ENCODE measurements at regions not wholly inside any gene's neighbourhood (a gene's known extent, or its start where the extent isn't known, plus 50 kb on each side); places are given as distances from the start of the nearest gene placed in this dataset.

GRCh38 chr1:239744851-239745250, 346.8 kb upstream of the FMN2 start:
- H3K27me3 ChIP-seq = no peaks in the 10 kb centered on the region
- no peaks in the 10 kb centered on the region for H3K4me1 ChIP-seq
- H3K9me3 ChIP-seq = no peaks in the 10 kb centered on the region
- no peak overlapping the region for H3K4me3 ChIP-seq
- no peak for TF ChIP-seq POLR2A (IDR thresholded peaks at IDR 0.05)
- TF ChIP-seq, protein P1, sequence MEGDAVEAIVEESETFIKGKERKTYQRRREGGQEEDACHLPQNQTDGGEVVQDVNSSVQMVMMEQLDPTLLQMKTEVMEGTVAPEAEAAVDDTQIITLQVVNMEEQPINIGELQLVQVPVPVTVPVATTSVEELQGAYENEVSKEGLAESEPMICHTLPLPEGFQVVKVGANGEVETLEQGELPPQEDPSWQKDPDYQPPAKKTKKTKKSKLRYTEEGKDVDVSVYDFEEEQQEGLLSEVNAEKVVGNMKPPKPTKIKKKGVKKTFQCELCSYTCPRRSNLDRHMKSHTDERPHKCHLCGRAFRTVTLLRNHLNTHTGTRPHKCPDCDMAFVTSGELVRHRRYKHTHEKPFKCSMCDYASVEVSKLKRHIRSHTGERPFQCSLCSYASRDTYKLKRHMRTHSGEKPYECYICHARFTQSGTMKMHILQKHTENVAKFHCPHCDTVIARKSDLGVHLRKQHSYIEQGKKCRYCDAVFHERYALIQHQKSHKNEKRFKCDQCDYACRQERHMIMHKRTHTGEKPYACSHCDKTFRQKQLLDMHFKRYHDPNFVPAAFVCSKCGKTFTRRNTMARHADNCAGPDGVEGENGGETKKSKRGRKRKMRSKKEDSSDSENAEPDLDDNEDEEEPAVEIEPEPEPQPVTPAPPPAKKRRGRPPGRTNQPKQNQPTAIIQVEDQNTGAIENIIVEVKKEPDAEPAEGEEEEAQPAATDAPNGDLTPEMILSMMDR (IDR thresholded peaks at IDR 0.05) = no peak
- H3K27ac ChIP-seq = no peak overlapping the region
- DNase-seq = no peak
- no peaks in the 10 kb centered on the region for H3K36me3 ChIP-seq

GRCh38 chr1:239755107-239755912, 336.4 kb upstream of the FMN2 start:
- H3K9me3 ChIP-seq = no peaks in the 10 kb centered on the region
- H3K27me3 ChIP-seq = no peaks in the 10 kb centered on the region
- H3K36me3 ChIP-seq = no peaks in the 10 kb centered on the region
- DNase-seq = no peak
- H3K4me1 ChIP-seq = no peaks in the 10 kb centered on the region
- no peak overlapping the region for H3K27ac ChIP-seq
- no peak overlapping the region for H3K4me3 ChIP-seq
- no peak for TF ChIP-seq POLR2A (IDR thresholded peaks at IDR 0.05)
- TF ChIP-seq, protein P1 (IDR thresholded peaks at IDR 0.05) = no peak

- no peak overlapping the region for H3K4me3 ChIP-seq
- H3K36me3 ChIP-seq = no peaks in the 10 kb centered on the region
- H3K9me3 ChIP-seq = no peaks in the 10 kb centered on the region
- no peaks in the 10 kb centered on the region for H3K27me3 ChIP-seq
- no peak for TF ChIP-seq POLR2A (IDR thresholded peaks at IDR 0.05)
- TF ChIP-seq, protein P1 (IDR thresholded peaks at IDR 0.05) = no peak
- no peak overlapping the region for H3K27ac ChIP-seq
- H3K4me1 ChIP-seq = no peaks in the 10 kb centered on the region
- no peak for DNase-seq
Observed at GRCh38 chr1:239757716-239758115, 334.0 kb upstream of the FMN2 start.

- H3K36me3 ChIP-seq = no peaks in the 10 kb centered on the region
- H3K4me3 ChIP-seq = no peak overlapping the region
- no peaks in the 10 kb centered on the region for H3K4me1 ChIP-seq
- H3K9me3 ChIP-seq = no peaks in the 10 kb centered on the region
- H3K27ac ChIP-seq = no peak overlapping the region
- DNase-seq = no peak
- no peaks in the 10 kb centered on the region for H3K27me3 ChIP-seq
- TF ChIP-seq, protein P1 (IDR thresholded peaks at IDR 0.05) = no peak
- TF ChIP-seq POLR2A (IDR thresholded peaks at IDR 0.05) = no peak
Observed at GRCh38 chr1:239758756-239759155, 332.9 kb upstream of the FMN2 start.

- H3K9me3 ChIP-seq = no peaks in the 10 kb centered on the region
- DNase-seq = no peak
- no peak overlapping the region for H3K4me3 ChIP-seq
- no peak for TF ChIP-seq POLR2A (IDR thresholded peaks at IDR 0.05)
- TF ChIP-seq, protein P1 (IDR thresholded peaks at IDR 0.05) = no peak
- no peaks in the 10 kb centered on the region for H3K36me3 ChIP-seq
- no peaks in the 10 kb centered on the region for H3K27me3 ChIP-seq
- no peaks in the 10 kb centered on the region for H3K4me1 ChIP-seq
- H3K27ac ChIP-seq = no peak overlapping the region
Observed at GRCh38 chr1:239761509-239761908, 330.2 kb upstream of the FMN2 start.
